Neural crest cell (in vitro differentiated cells): ENCODE measurements at regions not wholly inside any gene's neighbourhood (a gene's known extent, or its start where the extent isn't known, plus 50 kb on each side); places are given as distances from the start of the nearest gene placed in this dataset.
"Not testable (repeated sequence)": the region's sequence is repeated elsewhere in the genome, so short reads cannot be mapped to it uniquely, and the experiment has no call there.

ENCODE experiments used
- DNase-seq: peaks from one replicate; pipeline ENCODE4 v3.0.0; 2021; ENCODE audit warnings: low read depth, mixed read lengths, low spot score
- H3K27ac Mint-ChIP-seq: one replicate; pipeline ENCODE4 v1.8.0; 2021; ENCODE audit warnings: mild to moderate bottlenecking, mixed read lengths; ENCODE audit not compliant: unreplicated experiment
- H3K27me3 Mint-ChIP-seq: 2 replicates; pipeline ENCODE4 v1.8.0; 2021; ENCODE audit warnings: low read depth, mild to moderate bottlenecking, mixed read lengths
- H3K36me3 Mint-ChIP-seq: 2 replicates; pipeline ENCODE4 v1.8.0; 2021; ENCODE audit warnings: low read depth, mild to moderate bottlenecking, mixed read lengths
- H3K4me1 Mint-ChIP-seq: 2 replicates; pipeline ENCODE4 v1.8.0; 2021; ENCODE audit warnings: mixed read lengths
- H3K4me3 Mint-ChIP-seq: one replicate; pipeline ENCODE4 v1.8.0; 2021; ENCODE audit warnings: mild to moderate bottlenecking, mixed read lengths
- H3K9me3 Mint-ChIP-seq: 2 replicates; pipeline ENCODE4 v1.8.0; 2021; ENCODE audit warnings: mixed read lengths
- TF ChIP-seq, protein P1 (sequence below): fragments of 200-600 bp; sonication (generic); conservative IDR thresholded peaks from 2 replicates; pipeline ENCODE4 v1.5.0; 2021; ENCODE audit warnings: antibody characterized with exemption, mild to moderate bottlenecking

DNA sequence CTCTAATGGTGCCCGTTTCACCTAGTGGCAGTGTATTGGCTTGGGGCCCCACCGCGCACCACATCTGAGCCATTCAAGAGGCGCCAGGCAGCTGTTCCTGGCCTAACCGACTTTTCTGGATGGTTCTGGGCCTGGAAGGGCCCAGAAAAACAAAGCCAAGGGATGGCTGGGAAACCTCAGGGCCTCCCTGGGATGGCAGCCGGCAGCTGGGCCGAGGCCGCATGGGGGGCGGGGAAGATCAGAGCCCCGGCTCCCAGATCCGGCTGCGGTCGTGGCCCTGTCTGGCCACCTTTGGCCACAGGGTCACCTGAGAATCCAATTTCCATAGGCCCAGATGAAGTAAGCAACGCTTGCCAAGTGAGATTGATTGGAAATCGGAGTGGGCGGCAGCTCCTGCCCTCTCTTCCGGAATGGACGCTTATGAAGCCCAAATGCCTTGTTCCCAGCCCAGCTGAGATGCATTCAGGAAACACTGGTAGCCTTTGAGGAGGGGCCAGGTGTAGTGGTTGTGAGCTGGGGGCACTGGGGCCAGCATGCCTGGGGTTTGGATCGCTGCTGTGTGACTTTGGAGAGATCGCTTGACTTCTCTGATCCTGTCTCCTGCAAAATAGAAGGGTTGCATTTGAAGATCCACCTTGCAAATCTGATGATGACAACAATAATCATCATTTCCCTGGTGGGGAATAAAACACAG is 163.8 kb upstream of the GSE1 start:
- Mint-ChIP-seq H3K36me3 (no peaks in the 10 kb centered on the region), H3K9me3 (no peaks in the 10 kb centered on the region), H3K4me1 (peaks cover 7% of the 10 kb centered on the region), H3K27ac (no peak overlapping the region), H3K27me3 (peaks cover 9% of the 10 kb centered on the region), H3K4me3 (no peak overlapping the region)
- no peak for DNase-seq
- TF ChIP-seq, protein P1, sequence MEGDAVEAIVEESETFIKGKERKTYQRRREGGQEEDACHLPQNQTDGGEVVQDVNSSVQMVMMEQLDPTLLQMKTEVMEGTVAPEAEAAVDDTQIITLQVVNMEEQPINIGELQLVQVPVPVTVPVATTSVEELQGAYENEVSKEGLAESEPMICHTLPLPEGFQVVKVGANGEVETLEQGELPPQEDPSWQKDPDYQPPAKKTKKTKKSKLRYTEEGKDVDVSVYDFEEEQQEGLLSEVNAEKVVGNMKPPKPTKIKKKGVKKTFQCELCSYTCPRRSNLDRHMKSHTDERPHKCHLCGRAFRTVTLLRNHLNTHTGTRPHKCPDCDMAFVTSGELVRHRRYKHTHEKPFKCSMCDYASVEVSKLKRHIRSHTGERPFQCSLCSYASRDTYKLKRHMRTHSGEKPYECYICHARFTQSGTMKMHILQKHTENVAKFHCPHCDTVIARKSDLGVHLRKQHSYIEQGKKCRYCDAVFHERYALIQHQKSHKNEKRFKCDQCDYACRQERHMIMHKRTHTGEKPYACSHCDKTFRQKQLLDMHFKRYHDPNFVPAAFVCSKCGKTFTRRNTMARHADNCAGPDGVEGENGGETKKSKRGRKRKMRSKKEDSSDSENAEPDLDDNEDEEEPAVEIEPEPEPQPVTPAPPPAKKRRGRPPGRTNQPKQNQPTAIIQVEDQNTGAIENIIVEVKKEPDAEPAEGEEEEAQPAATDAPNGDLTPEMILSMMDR: no peak

DNA sequence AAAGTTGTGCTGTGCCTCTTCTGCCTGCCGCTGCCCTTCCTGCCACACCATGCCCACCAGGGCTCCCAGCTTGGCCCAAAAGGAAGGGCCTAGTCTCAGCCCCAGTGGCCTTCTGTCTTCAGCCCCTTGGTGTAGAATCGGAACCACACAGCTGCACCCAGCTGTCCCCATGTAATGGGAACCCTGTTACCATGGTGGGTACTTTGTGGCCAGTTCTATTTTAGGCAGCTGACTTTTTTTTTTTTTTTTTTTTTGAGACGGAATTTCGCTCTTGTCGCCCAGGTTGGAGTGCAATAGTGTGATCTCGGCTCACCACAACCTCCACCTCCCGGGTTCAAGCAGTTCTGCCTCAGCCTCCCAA is 163.3 kb upstream of the GSE1 start:
- Mint-ChIP-seq H3K4me1 (peaks cover 7% of the 10 kb centered on the region), H3K4me3 (no peak overlapping the region), H3K9me3 (no peaks in the 10 kb centered on the region), H3K27me3 (peaks cover 9% of the 10 kb centered on the region), H3K36me3 (no peaks in the 10 kb centered on the region), H3K27ac (no peak overlapping the region)
- no peak for DNase-seq
- TF ChIP-seq, protein P1: no peak

DNA sequence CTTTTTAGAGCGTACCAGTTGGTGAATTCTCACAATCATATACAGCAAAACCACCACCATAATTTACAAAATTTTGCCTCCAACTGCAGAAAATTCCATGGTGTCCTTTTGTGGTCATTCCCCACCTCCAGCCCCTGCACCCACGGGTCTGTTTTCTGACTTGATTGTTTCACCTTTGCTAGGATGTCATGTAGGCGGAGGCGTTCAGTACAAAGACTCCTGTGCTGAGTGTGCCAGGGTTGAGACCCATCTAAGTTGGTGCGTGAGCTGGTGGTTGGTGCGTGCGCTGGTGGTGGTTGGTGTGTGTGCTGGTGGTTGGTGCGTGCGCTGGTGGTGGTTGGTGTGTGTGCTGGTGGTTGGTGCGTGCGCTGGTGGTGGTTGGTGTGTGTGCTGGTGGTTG is 162.0 kb upstream of the GSE1 start:
- not testable (repeated sequence) for H3K9me3 Mint-ChIP-seq, H3K4me3 Mint-ChIP-seq, H3K36me3 Mint-ChIP-seq, H3K27ac Mint-ChIP-seq, DNase-seq, H3K4me1 Mint-ChIP-seq
- H3K27me3 Mint-ChIP-seq: peaks cover 18% of the 10 kb centered on the region

DNA sequence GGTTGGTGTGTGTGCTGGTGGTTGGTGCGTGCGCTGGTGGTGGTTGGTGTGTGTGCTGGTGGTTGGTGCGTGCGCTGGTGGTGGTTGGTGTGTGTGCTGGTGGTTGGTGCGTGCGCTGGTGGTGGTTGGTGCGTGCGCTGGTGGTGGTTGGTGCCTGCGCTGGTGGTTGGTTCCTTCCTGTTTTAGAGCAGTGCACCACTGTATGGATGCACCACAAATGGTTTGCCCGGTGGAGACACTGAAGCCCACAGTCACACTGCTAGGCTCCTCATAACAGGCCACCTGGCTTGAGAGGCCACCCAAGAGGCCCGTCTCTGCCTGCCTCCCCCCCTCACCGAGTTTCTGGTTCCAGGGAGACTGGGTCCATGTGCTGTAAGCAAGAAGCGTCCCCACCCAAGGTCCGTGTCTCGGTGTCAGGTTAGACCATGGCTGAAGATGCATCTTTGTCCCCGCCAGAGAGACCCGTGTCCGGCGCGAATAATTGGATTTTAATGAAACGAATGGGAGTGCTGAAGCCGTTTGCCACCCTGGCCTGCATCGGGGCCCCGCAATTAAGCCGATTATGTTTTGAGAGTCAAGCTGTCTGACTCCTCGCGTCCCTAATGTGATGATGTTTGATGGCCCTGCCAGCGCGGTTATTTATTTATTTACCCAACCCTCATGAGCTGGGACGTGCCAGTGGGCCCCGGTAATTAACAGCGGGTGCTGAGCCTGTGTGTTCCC is 161.3 kb upstream of the GSE1 start:
- Mint-ChIP-seq H3K27ac (no peak overlapping the region), H3K4me3 (no peak overlapping the region), H3K4me1 (peaks cover 5% of the 10 kb centered on the region), H3K36me3 (no peaks in the 10 kb centered on the region), H3K9me3 (no peaks in the 10 kb centered on the region), H3K27me3 (peaks cover 18% of the 10 kb centered on the region)
- DNase-seq: no peak
- TF ChIP-seq, protein P1: no peak

DNA sequence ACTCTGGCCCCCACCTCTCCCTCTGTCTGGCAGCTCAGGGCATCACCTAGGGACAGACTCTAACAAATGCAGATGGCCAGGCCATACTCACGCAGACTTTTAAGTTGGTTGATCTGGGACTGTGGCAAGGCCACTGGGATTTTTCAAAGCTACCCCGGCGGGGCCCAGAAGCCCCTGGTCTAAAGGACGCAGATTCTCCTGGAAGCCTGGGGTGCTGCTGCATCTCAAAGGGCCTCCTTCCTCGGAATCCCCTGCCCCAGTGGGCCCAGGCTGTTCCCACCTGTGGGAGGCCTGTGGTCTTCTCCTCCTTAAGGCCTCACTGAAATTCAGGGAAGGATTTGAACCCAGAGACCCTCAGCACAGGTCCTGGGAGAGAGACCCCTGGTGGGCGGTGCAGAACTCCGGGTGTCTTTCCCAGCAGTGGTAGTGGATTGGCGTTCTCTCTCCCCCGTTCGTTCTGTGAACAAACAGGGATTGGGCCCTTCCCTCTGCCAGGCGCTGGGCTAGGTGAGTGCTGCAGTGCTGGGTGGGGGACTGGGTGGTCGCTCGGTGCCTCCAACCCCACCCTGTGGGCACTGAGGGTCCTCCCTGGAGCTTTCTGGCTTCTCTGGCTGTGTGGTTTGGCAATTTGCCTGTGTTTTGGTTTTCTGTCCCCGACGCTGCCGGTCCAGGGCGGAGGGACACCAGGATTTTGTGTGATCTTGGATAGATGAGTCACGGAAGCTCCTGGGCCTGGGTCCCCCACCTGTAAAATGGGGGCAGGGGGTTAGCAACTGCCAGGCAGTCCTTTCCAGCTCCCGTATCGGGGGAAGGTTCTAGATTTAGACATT is 160.5 kb upstream of the GSE1 start:
- Mint-ChIP-seq H3K9me3 (no peaks in the 10 kb centered on the region), H3K27ac (peak overlapping the region; percentile 62), H3K27me3 (peaks cover 16% of the 10 kb centered on the region), H3K4me1 (no peaks in the 10 kb centered on the region), H3K4me3 (no peak overlapping the region), H3K36me3 (no peaks in the 10 kb centered on the region)
- DNase-seq: no peak
- TF ChIP-seq, protein P1: no peak
